ENCODE measurements at regions not wholly inside any gene's neighbourhood (a gene's known extent, or its start where the extent isn't known, plus 50 kb on each side); places are given as distances from the start of the nearest gene placed in this dataset.

GRCh38 chr9:134497283-134497860 is 144.2 kb upstream of the COL5A1 start:
- Histone ChIP-seq H3K27me3 (peaks cover 0 to 11% (median 3%) of the 10 kb centered on the region in 4 donors), H3K4me3 (no peak overlapping the region), H3K9me3 (no peaks in the 10 kb centered on the region), H3K27ac (no peak overlapping the region), H3K4me1 (peaks cover 0 to 10% (median 0%) of the 10 kb centered on the region in 4 donors), H3K36me3 (no peaks in the 10 kb centered on the region)
- no peak for ATAC-seq (ENCODE audit: low FRiP score in 2 of 2)
- DNase-seq: no peak
- no peak for TF ChIP-seq CTCF (IDR thresholded peaks at IDR 0.05)
- no peak for TF ChIP-seq POLR2AphosphoS5 (IDR thresholded peaks at IDR 0.05)
- TF ChIP-seq EP300 (IDR thresholded peaks at IDR 0.05): no peak
- TF ChIP-seq POLR2A (IDR thresholded peaks at IDR 0.05): no peak
- 66% methylated on average over 5 of the region's 5 CpGs for WGBS, 2 donors

GRCh38 chr9:134498814-134499166 is 142.8 kb upstream of the COL5A1 start:
- no peak overlapping the region for H3K4me3 ChIP-seq
- no peak for ATAC-seq (ENCODE audit: low FRiP score in 2 of 2)

GRCh38 chr9:134500931-134501760 is 140.5 kb upstream of the COL5A1 start:
- WGBS, 2 donors: 16 to 17% methylated on average over 32 to 36 of the region's 44 CpGs
- no peak overlapping the region for H3K4me3 ChIP-seq
- no peak overlapping the region for H3K27ac ChIP-seq
- peaks cover 0 to 10% (median 0%) of the 10 kb centered on the region in 4 donors for H3K4me1 ChIP-seq
- H3K9me3 ChIP-seq: no peaks in the 10 kb centered on the region
- no peak for TF ChIP-seq CTCF (IDR thresholded peaks at IDR 0.05)
- no peak for TF ChIP-seq POLR2AphosphoS5 (IDR thresholded peaks at IDR 0.05)
- TF ChIP-seq EP300 (IDR thresholded peaks at IDR 0.05): no peak
- no peak for TF ChIP-seq POLR2A (IDR thresholded peaks at IDR 0.05)
- ATAC-seq (ENCODE audit: low FRiP score in 2 of 2) (no peak), DNase-seq (peak in 1 of 2 donors; percentile 61)
- no peaks in the 10 kb centered on the region for H3K36me3 ChIP-seq
- H3K27me3 ChIP-seq: peaks cover 0 to 13% (median 4%) of the 10 kb centered on the region in 4 donors

More at GRCh38 chr9:134498814-134499166, 142.8 kb upstream of the COL5A1 start:
- 88 to 93% methylated on average over 1 of the region's 1 CpG for WGBS, 2 donors
- Histone ChIP-seq H3K27ac (no peak overlapping the region), H3K27me3 (peaks cover 0 to 13% (median 4%) of the 10 kb centered on the region in 4 donors), H3K4me1 (peaks cover 0 to 10% (median 0%) of the 10 kb centered on the region in 4 donors), H3K9me3 (no peaks in the 10 kb centered on the region), H3K36me3 (no peaks in the 10 kb centered on the region)
- no peak for TF ChIP-seq CTCF (IDR thresholded peaks at IDR 0.05)
- no peak for TF ChIP-seq POLR2A (IDR thresholded peaks at IDR 0.05)
- no peak for TF ChIP-seq EP300 (IDR thresholded peaks at IDR 0.05)
- TF ChIP-seq POLR2AphosphoS5 (IDR thresholded peaks at IDR 0.05): no peak
- DNase-seq: no peak

- H3K27ac ChIP-seq: no peak overlapping the region
- WGBS, 2 donors: 39 to 69% methylated on average over 9 to 20 of the region's 20 CpGs
- ATAC-seq (ENCODE audit: low FRiP score in 2 of 2): peak in 1 of 2 donors; percentile 5
Observed at GRCh38 chr9:134501761-134502265, 139.8 kb upstream of the COL5A1 start.

More at GRCh38 chr9:134501761-134502265, 139.8 kb upstream of the COL5A1 start:
- TF ChIP-seq CTCF (IDR thresholded peaks at IDR 0.05) (no peak), POLR2AphosphoS5 (IDR thresholded peaks at IDR 0.05) (no peak), POLR2A (IDR thresholded peaks at IDR 0.05) (no peak), EP300 (IDR thresholded peaks at IDR 0.05) (no peak)
- H3K27me3 ChIP-seq: peaks cover 0 to 13% (median 4%) of the 10 kb centered on the region in 4 donors
- H3K4me1 ChIP-seq: peaks cover 0 to 10% (median 0%) of the 10 kb centered on the region in 4 donors
- DNase-seq: no peak
- H3K9me3 ChIP-seq: no peaks in the 10 kb centered on the region
- no peaks in the 10 kb centered on the region for H3K36me3 ChIP-seq
- no peak overlapping the region for H3K4me3 ChIP-seq
